NCI-H2227 (cell line): ENCODE measurements at regions not wholly inside any gene's neighbourhood (a gene's known extent, or its start where the extent isn't known, plus 50 kb on each side); places are given as distances from the start of the nearest gene placed in this dataset.
"Not testable (repeated sequence)": the region's sequence is repeated elsewhere in the genome, so short reads cannot be mapped to it uniquely, and the experiment has no call there.

Source experiments
- DNase-seq: peaks from one replicate; lab custom pipeline; 2025; ENCODE audit not compliant: unreplicated experiment; lab: John Stamatoyannopoulos, UW

GRCh38 chr7:16933296-16934279 is 51.8 kb upstream of the AGR3 start:
- DNase-seq: no peak

GRCh38 chr7:16934722-16935340 is 53.0 kb upstream of the AGR3 start:
- DNase-seq: no peak

- DNase-seq: no peak
These were observed 53.6 kb upstream of the AGR3 start for GRCh38 chr7:16935341-16935735.

GRCh38 chr7:16936626-16937422 is 55.0 kb upstream of the AGR3 start:
- DNase-seq: no peak

GRCh38 chr7:16939161-16939560 is 57.4 kb upstream of the AGR3 start:
- no peak for DNase-seq

- DNase-seq: no peak
These were observed 59.0 kb upstream of the AGR3 start for GRCh38 chr7:16940776-16941175.

- DNase-seq: no peak
These were observed 61.2 kb upstream of the AGR3 start for GRCh38 chr7:16942929-16943509.

- DNase-seq: no peak
These were observed 63.2 kb upstream of the AGR3 start for GRCh38 chr7:16944936-16945335.

- no peak for DNase-seq
These were observed 63.6 kb upstream of the AGR3 start for GRCh38 chr7:16945372-16945771.

- not testable (repeated sequence) for DNase-seq
These were observed 66.3 kb upstream of the AGR3 start for GRCh38 chr7:16948110-16948509.

- no peak for DNase-seq
These were observed 69.8 kb upstream of the AGR3 start for GRCh38 chr7:16951483-16952080.

- DNase-seq: no peak
These were observed 72.5 kb upstream of the AGR3 start for GRCh38 chr7:16954321-16954720.

- no peak for DNase-seq
These were observed 76.9 kb upstream of the AGR3 start for GRCh38 chr7:16958724-16959123.

GRCh38 chr7:16960337-16960965 is 78.7 kb upstream of the AGR3 start:
- no peak for DNase-seq

- no peak for DNase-seq
These were observed 79.9 kb upstream of the AGR3 start for GRCh38 chr7:16961641-16962040.

- no peak for DNase-seq
These were observed 81.3 kb upstream of the AGR3 start for GRCh38 chr7:16963044-16963443.

- not testable (repeated sequence) for DNase-seq
These were observed 83.9 kb upstream of the AGR3 start for GRCh38 chr7:16965697-16966096.

- no peak for DNase-seq
These were observed 85.6 kb upstream of the AGR3 start for GRCh38 chr7:16967300-16967811.

GRCh38 chr7:16970732-16971482 is 89.1 kb upstream of the AGR3 start:
- peak; percentile 45 for DNase-seq
